ENCODE measurements at regions not wholly inside any gene's neighbourhood (a gene's known extent, or its start where the extent isn't known, plus 50 kb on each side); places are given as distances from the start of the nearest gene placed in this dataset.

DNA sequence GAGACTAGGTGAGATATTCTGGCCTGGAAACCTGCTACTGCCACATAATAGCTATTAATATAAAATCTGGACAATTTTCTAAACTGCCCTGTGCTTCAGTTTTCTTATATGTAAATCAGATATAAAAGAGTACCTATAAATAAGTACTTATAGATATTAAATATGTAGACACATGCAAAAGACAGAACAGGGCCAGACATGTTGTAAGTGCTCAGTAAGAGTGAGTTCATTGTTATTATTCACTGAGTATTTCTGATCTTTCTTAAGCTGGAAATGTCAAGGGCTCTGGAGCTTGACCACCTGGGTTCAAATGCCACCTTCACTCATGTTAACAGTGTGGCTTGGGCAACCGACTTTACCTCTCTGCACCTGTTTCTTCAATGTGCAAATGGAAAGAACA, 179.8 kb downstream of the GALC start:
- DNase-seq (no peak), ATAC-seq (no peak)
- no peak for TF ChIP-seq POLR2A (IDR thresholded peaks at IDR 0.05)
- no peaks in the 10 kb centered on the region for H3K9me3 ChIP-seq
- no peak overlapping the region for H3K27ac ChIP-seq
- H3K4me3 ChIP-seq, result no peak overlapping the region
- H3K27me3 ChIP-seq, result no peaks in the 10 kb centered on the region
- intact Hi-C loops (cut with DNase I), result no loop called here
- 88 to 95% methylated on average over 1 of the region's 1 CpG for WGBS, 2 donors
- peaks cover 7% of the 10 kb centered on the region for H3K4me1 ChIP-seq
- no peaks in the 10 kb centered on the region for H3K36me3 ChIP-seq (replicated peaks in 1 of 2; ENCODE audit: insufficient read depth in 1 of 2, low read depth in 2 of 2)

DNA sequence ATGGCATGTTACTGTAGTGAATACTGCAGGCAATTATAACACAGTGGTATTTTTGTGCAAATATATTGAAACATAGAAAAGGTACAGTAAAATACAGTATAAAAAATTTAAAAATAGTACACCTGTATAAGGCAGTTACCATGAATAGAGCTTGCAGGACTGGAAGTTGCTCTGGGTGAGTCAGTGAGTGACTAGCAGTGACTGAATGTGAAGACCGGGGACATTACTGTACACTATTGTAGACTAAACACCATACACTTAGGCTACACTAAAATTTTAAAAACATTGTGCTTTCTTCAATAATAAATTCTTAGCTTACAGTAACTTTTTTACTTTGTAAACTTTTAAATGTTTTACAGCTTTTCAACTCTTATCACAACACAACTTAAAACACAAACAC, 181.7 kb downstream of the GALC start:
- TF ChIP-seq POLR2A (IDR thresholded peaks at IDR 0.05), result no peak
- TF ChIP-seq, protein P1, sequence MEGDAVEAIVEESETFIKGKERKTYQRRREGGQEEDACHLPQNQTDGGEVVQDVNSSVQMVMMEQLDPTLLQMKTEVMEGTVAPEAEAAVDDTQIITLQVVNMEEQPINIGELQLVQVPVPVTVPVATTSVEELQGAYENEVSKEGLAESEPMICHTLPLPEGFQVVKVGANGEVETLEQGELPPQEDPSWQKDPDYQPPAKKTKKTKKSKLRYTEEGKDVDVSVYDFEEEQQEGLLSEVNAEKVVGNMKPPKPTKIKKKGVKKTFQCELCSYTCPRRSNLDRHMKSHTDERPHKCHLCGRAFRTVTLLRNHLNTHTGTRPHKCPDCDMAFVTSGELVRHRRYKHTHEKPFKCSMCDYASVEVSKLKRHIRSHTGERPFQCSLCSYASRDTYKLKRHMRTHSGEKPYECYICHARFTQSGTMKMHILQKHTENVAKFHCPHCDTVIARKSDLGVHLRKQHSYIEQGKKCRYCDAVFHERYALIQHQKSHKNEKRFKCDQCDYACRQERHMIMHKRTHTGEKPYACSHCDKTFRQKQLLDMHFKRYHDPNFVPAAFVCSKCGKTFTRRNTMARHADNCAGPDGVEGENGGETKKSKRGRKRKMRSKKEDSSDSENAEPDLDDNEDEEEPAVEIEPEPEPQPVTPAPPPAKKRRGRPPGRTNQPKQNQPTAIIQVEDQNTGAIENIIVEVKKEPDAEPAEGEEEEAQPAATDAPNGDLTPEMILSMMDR (IDR thresholded peaks at IDR 0.05), result no peak
- ATAC-seq (no peak), DNase-seq (no peak)
- Histone ChIP-seq H3K36me3 (replicated peaks in 1 of 2; ENCODE audit: insufficient read depth in 1 of 2, low read depth in 2 of 2) (no peaks in the 10 kb centered on the region), H3K4me3 (no peak overlapping the region), H3K9me3 (no peaks in the 10 kb centered on the region), H3K27me3 (no peaks in the 10 kb centered on the region), H3K27ac (no peak overlapping the region), H3K4me1 (peaks cover 7% of the 10 kb centered on the region)
- intact Hi-C loops (cut with DNase I), result no loop called here
- 96 to 100% methylated on average over 1 of the region's 1 CpG for WGBS, 2 donors

DNA sequence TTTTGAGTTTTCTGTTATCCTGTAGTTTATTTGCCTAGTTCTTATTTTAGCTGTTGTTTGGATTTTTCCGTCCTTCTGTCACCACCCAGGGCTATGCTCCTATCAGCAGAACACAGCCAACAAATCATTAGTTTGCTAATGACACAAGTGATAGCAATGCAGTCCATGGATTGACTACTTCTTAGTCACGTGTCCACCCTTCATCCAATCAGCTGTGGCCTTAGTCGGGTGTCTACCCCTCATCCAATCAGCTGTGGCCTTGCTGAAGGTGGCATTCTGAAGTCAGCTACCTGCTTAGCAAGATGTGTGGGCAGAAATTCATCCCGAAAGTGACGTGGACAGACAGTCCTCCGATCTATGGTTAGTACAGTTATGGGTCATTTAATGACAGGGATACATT, 182.3 kb downstream of the GALC start:
- Histone ChIP-seq H3K4me1 (peaks cover 7% of the 10 kb centered on the region), H3K27me3 (no peaks in the 10 kb centered on the region), H3K9me3 (no peaks in the 10 kb centered on the region), H3K27ac (no peak overlapping the region), H3K36me3 (replicated peaks in 1 of 2; ENCODE audit: insufficient read depth in 1 of 2, low read depth in 2 of 2) (no peaks in the 10 kb centered on the region), H3K4me3 (no peak overlapping the region)
- ATAC-seq (no peak), DNase-seq (peak in 1 of 4 donors; percentile 6)
- intact Hi-C loops (cut with DNase I), result no loop called here
- 69 to 74% methylated on average over 6 of the region's 6 CpGs for WGBS, 2 donors
- TF ChIP-seq, protein P1 (IDR thresholded peaks at IDR 0.05), result no peak
- TF ChIP-seq POLR2A (IDR thresholded peaks at IDR 0.05), result no peak

GRCh38 chr14:87809261-87809660, 183.7 kb downstream of the GALC start:
- DNase-seq (no peak), ATAC-seq (no peak)
- H3K36me3 ChIP-seq (replicated peaks in 1 of 2; ENCODE audit: insufficient read depth in 1 of 2, low read depth in 2 of 2), result no peaks in the 10 kb centered on the region
- H3K9me3 ChIP-seq, result no peaks in the 10 kb centered on the region
- no peaks in the 10 kb centered on the region for H3K27me3 ChIP-seq
- TF ChIP-seq, protein P1 (IDR thresholded peaks at IDR 0.05), result no peak
- TF ChIP-seq POLR2A (IDR thresholded peaks at IDR 0.05), result no peak
- no peak overlapping the region for H3K4me3 ChIP-seq
- peaks cover 5% of the 10 kb centered on the region for H3K4me1 ChIP-seq
- intact Hi-C loops (cut with DNase I), result no loop called here
- WGBS, 2 donors, result 43 to 64% methylated on average over 5 of the region's 5 CpGs
- H3K27ac ChIP-seq, result no peak overlapping the region

- Histone ChIP-seq H3K27me3 (no peaks in the 10 kb centered on the region), H3K36me3 (replicated peaks in 1 of 2; ENCODE audit: insufficient read depth in 1 of 2, low read depth in 2 of 2) (no peaks in the 10 kb centered on the region), H3K4me3 (no peak overlapping the region), H3K4me1 (peaks cover 5% of the 10 kb centered on the region), H3K27ac (no peak overlapping the region), H3K9me3 (no peaks in the 10 kb centered on the region)
- intact Hi-C loops (cut with DNase I), result no loop called here
- 5 to 6% methylated on average over 4 of the region's 4 CpGs for WGBS, 2 donors
- DNase-seq (peak; percentile 14 to 65 (median 37)), ATAC-seq (peak; percentile 68)
- TF ChIP-seq, protein P1 (IDR thresholded peaks at IDR 0.05), result peak; percentile 36 to 74 (median 64)
- TF ChIP-seq POLR2A (IDR thresholded peaks at IDR 0.05), result no peak
Measured at GRCh38 chr14:87805315-87805723, 187.7 kb downstream of the GALC start.

Measured in body of pancreas (tissue), 4 donors.